Stomach (tissue), 4 donors: ENCODE measurements at regions not wholly inside any gene's neighbourhood (a gene's known extent, or its start where the extent isn't known, plus 50 kb on each side); places are given as distances from the start of the nearest gene placed in this dataset.

Source experiments
- EP300 ChIP-seq: sonication (generic); formaldehyde crosslinking; IDR thresholded peaks from one replicate; pipeline ENCODE4 v1.6.1; 2017; ENCODE audit warnings: antibody characterized with exemption
- POLR2A ChIP-seq, 4 donors: fragments of 450-650 bp; IDR thresholded peaks; one replicate each; pipeline ENCODE4 v1.6.1; 2016; ENCODE audit warnings: antibody characterized with exemption in 4 of 4, control low read depth in 2 of 4, mild to moderate bottlenecking in 1 of 4, moderate library complexity in 1 of 4
- TF ChIP-seq, protein P1 (sequence below), 7 experiments: fragments of 450-650 bp in 4 of 7; fragments of 200-600 bp in 3 of 7; sonication (generic) in 3 of 7; IDR thresholded peaks; one replicate each; pipeline ENCODE4 v1.5.1; 2016 to 2019; ENCODE audit warnings: antibody characterized with exemption in 7 of 7, control low read depth in 2 of 7, mild to moderate bottlenecking in 1 of 7

DNA sequence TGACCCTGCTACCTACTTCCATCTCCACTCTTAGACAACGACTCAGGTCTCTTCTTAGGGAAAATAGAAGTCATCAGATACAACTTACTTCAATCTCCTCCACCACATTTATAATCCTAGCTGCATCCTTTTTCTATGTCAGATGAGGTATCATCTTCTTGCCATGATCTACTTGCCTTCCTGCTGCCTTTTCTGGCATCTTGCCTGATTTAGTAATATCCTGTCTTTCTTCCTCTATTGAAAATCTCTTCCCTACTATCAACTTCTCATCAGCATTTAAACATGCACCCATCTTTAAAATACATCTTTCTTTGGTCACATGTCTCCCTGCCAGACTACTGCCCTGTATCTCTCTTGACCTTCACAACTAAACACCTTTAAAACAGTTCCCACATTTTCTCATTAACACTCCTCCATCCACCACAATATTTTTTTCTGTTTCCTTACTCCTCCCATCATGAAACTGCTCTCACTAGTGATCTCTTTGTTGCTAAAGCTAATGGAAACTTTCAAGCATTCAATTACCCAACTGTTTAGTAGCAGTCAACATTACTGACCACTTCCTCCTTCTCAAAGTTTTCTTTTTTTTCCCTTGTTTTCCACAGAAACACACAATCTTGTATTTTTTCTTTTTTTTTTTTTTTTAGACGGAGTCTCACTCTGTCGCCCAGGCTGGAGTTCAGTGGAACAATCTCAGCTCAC lies 100.8 kb upstream of the CXorf66 start:
- TF ChIP-seq, protein P1, sequence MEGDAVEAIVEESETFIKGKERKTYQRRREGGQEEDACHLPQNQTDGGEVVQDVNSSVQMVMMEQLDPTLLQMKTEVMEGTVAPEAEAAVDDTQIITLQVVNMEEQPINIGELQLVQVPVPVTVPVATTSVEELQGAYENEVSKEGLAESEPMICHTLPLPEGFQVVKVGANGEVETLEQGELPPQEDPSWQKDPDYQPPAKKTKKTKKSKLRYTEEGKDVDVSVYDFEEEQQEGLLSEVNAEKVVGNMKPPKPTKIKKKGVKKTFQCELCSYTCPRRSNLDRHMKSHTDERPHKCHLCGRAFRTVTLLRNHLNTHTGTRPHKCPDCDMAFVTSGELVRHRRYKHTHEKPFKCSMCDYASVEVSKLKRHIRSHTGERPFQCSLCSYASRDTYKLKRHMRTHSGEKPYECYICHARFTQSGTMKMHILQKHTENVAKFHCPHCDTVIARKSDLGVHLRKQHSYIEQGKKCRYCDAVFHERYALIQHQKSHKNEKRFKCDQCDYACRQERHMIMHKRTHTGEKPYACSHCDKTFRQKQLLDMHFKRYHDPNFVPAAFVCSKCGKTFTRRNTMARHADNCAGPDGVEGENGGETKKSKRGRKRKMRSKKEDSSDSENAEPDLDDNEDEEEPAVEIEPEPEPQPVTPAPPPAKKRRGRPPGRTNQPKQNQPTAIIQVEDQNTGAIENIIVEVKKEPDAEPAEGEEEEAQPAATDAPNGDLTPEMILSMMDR (IDR thresholded peaks at IDR 0.05): no peak
- no peak for TF ChIP-seq POLR2A (IDR thresholded peaks at IDR 0.05)
- TF ChIP-seq EP300: no peak
